HepG2 (cell line): ENCODE measurements at regions not wholly inside any gene's neighbourhood (a gene's known extent, or its start where the extent isn't known, plus 50 kb on each side); places are given as distances from the start of the nearest gene placed in this dataset.

Experiments
- ATAC-seq: fragments of 200-7000 bp; cut with Tn5 transposase; 3 replicates; pipeline ENCODE4 v1.9.1; 2020; ENCODE audit warnings: mild to moderate bottlenecking, moderate library complexity
- BruUV-seq: library from RNA; stranded (reverse); fragments of 400-500 nt; replicated peaks from 2 replicates; lab custom pipeline; 2021; lab: Mats Ljungman, UMichigan
- CTCF ChIA-PET: fragments of 300-600 bp; formaldehyde crosslinking; extraction: SDS; loops from one replicate; lab custom pipeline; 2021; ENCODE audit warnings: low total read pairs, inconsistent platforms, low intra/inter-chr PET ratio; lab: Yijun Ruan, JAX
- POLR2A ChIA-PET: fragments of 350-600 bp; sonication (Branson Sonifier 250); formaldehyde crosslinking; loops from one replicate; lab custom pipeline; 2020; ENCODE audit warnings: antibody characterized with exemption, inconsistent platforms; lab: Yijun Ruan, JAX
- DNase-seq: peaks from one replicate; pipeline ENCODE4 v3.0.0-alpha.2; 2015; ENCODE audit warnings: low spot score
- FAIRE-seq: peaks from 3 replicates; lab custom pipeline; 2011; peaks lifted over from hg19 to GRCh38; lab: Jason Lieb, UNC
- H2AFZ ChIP-seq: one replicate; pipeline ENCODE4 v1.6.1; 2011; ENCODE audit warnings: low read length, inconsistent platforms
- H3K27ac ChIP-seq: fragments of 300-600 bp; 3 replicates; pipeline ENCODE4 v1.8.0; 2011; ENCODE audit warnings: mixed run types, mild to moderate bottlenecking, mixed read lengths, low read length, inconsistent platforms; ENCODE audit not compliant: insufficient read depth; ENCODE audit errors: extremely low read length
- H3K27me3 ChIP-seq, 2 experiments: fragments of 200-600 bp in 1 of 2; 2 replicates in 1 of 2; 3 replicates in 1 of 2; pipeline versions ENCODE4 v1.6.0 to v1.8.0; 2011; ENCODE audit warnings: low read length in 2 of 2, mild to moderate bottlenecking in 2 of 2, moderate library complexity in 2 of 2, inconsistent platforms in 1 of 2; ENCODE audit not compliant: insufficient read depth in 2 of 2, control insufficient read depth in 1 of 2
- H3K36me3 ChIP-seq, 2 experiments: fragments of 200-600 bp in 1 of 2; replicated peaks in 1 of 2; 2 replicates in 1 of 2; 3 replicates in 1 of 2; pipeline versions ENCODE4 v1.5.1 to v1.8.0; 2011; ENCODE audit warnings: low read length in 2 of 2, inconsistent platforms in 1 of 2; ENCODE audit not compliant: insufficient read depth in 2 of 2, control insufficient read depth in 1 of 2
- H3K4me1 ChIP-seq: 2 replicates; pipeline ENCODE4 v1.5.1; 2012; ENCODE audit warnings: low read length, inconsistent platforms; ENCODE audit not compliant: insufficient read depth
- H3K4me2 ChIP-seq: 2 replicates; pipeline ENCODE4 v1.6.0; 2011; ENCODE audit warnings: low read depth, low read length, inconsistent platforms
- H3K4me3 ChIP-seq, 3 experiments: fragments of 200-600 bp in 1 of 3; sonication (generic), shearing (Covaris generic) in 1 of 3; replicated peaks in 1 of 3; 2 replicates each; pipeline ENCODE4 v1.5.1; 2011 to 2016; ENCODE audit warnings: low read length in 3 of 3, inconsistent platforms in 2 of 3, low read depth in 2 of 3, mild to moderate bottlenecking in 2 of 3, control low read depth in 1 of 3, mixed read lengths in 1 of 3; ENCODE audit not compliant: insufficient read depth in 1 of 3
- H3K79me2 ChIP-seq: one replicate; pipeline ENCODE4 v1.6.1; 2011; ENCODE audit warnings: low read length, inconsistent platforms; ENCODE audit not compliant: insufficient read depth
- H3K9ac ChIP-seq: 2 replicates; pipeline ENCODE4 v1.6.0; 2011; ENCODE audit warnings: mild to moderate bottlenecking, low read depth, low read length, inconsistent platforms; ENCODE audit not compliant: insufficient read depth
- H3K9me3 ChIP-seq: 2 replicates; pipeline ENCODE4 v1.5.1; 2012; ENCODE audit warnings: mild to moderate bottlenecking, low read length
- H4K20me1 ChIP-seq: 2 replicates; pipeline ENCODE4 v1.6.0; 2011; ENCODE audit warnings: inconsistent platforms, mild to moderate bottlenecking, low read length, moderate library complexity; ENCODE audit not compliant: insufficient read depth
- GLI4 ChIP-seq: sonication (generic); formaldehyde crosslinking; IDR thresholded peaks from 2 replicates; pipeline ENCODE4 v1.5.1; 2020; ENCODE audit warnings: missing genetic modification reagents, mild to moderate bottlenecking, moderate library complexity, borderline replicate concordance
- MIER3 ChIP-seq: IDR thresholded peaks from 2 replicates; pipeline ENCODE4 v1.6.1; 2016; ENCODE audit warnings: missing compliant biosample characterization, borderline replicate concordance
- SATB2 ChIP-seq: sonication (generic); formaldehyde crosslinking; IDR thresholded peaks from 2 replicates; pipeline ENCODE4 v1.5.0; 2020; ENCODE audit warnings: missing genetic modification reagents
- TARDBP ChIP-seq: sonication (generic); formaldehyde crosslinking; IDR thresholded peaks from 2 replicates; pipeline ENCODE4 v1.8.0; 2022; ENCODE audit warnings: mild to moderate bottlenecking, missing genetic modification reagents
- ZNF20 ChIP-seq: sonication (generic); formaldehyde crosslinking; IDR thresholded peaks from 2 replicates; pipeline ENCODE4 v1.4.0; 2020; ENCODE audit warnings: mild to moderate bottlenecking, moderate library complexity, missing genetic modification reagents
- ZNF329 ChIP-seq: sonication (generic); formaldehyde crosslinking; IDR thresholded peaks from 2 replicates; pipeline ENCODE4 v1.9.0; 2021; ENCODE audit warnings: low read depth, mild to moderate bottlenecking, missing genetic modification reagents
- ZNF772 ChIP-seq: sonication (generic); formaldehyde crosslinking; IDR thresholded peaks from 2 replicates; pipeline ENCODE4 v1.5.0; 2020; ENCODE audit warnings: mild to moderate bottlenecking, missing genetic modification reagents
- WGBS: methylation state at CpG from one replicate; pipeline ENCODE4 v1.1.6; 2017; ENCODE audit warnings: low lambda C conversion rate; 5-methylcytosine and 5-hydroxymethylcytosine counted together
- in situ Hi-C: cut with HindIII; loops from 2 replicates; pipeline ENCODE4 v1.10.0; 2017; ENCODE audit warnings: low pct_unique_long_range_greater_than_20kb; ENCODE audit not compliant: extremely low pct_ligation_motif_present
- intact Hi-C: fragments of 100-400 bp; cut with micrococcal nuclease; formaldehyde crosslinking; loops from one replicate; pipeline ENCODE4 v1.10.0; 2022; ENCODE audit not compliant: unreplicated experiment
- TF ChIP-seq, protein P1 (sequence below): sonication (generic); formaldehyde crosslinking; IDR thresholded peaks from 2 replicates; pipeline ENCODE4 v1.4.0; 2020; ENCODE audit warnings: mild to moderate bottlenecking, missing genetic modification reagents, borderline replicate concordance

- TF ChIP-seq GLI4 (CRISPR knock-in tag) = no peak
- TF ChIP-seq, protein P1, sequence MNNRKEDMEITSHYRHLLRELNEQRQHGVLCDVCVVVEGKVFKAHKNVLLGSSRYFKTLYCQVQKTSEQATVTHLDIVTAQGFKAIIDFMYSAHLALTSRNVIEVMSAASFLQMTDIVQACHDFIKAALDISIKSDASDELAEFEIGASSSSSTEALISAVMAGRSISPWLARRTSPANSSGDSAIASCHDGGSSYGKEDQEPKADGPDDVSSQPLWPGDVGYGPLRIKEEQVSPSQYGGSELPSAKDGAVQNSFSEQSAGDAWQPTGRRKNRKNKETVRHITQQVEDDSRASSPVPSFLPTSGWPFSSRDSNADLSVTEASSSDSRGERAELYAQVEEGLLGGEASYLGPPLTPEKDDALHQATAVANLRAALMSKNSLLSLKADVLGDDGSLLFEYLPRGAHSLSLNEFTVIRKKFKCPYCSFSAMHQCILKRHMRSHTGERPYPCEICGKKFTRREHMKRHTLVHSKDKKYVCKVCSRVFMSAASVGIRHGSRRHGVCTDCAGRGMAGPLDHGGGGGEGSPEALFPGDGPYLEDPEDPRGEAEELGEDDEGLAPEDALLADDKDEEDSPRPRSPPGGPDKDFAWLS = no peak
Measured at GRCh38 chr5:175590471-175590881, 67.4 kb upstream of the HRH2 start (continued).

GRCh38 chr5:175591293-175591692 lies 66.6 kb upstream of the HRH2 start:
- CTCF ChIA-PET = no interaction called here
- Histone ChIP-seq H3K79me2 (no peaks in the 10 kb centered on the region), H3K27ac (no peak overlapping the region), H3K27me3 (peaks cover 1 to 10% of the 10 kb centered on the region in 2 experiments; a peak in 2 of 5 replicates), H3K9me3 (no peaks in the 10 kb centered on the region), H3K9ac (no peak overlapping the region)
- POLR2A ChIA-PET = no interaction called here
- TF ChIP-seq ZNF20 (no peak), ZNF329 (CRISPR knock-in tag) (no peak), TARDBP (no peak), MIER3 (CRISPR knock-in tag) (no peak), SATB2 (CRISPR knock-in tag) (no peak), ZNF772 (CRISPR knock-in tag) (no peak)
- TF ChIP-seq, all 625 proteins: peak for 0
- ATAC-seq = no peak
- in situ Hi-C loops = no loop called here
- no peak for FAIRE-seq
- Histone ChIP-seq H3K4me2 (no peak overlapping the region), H3K36me3 (no peaks in the 10 kb centered on the region), H3K4me3 (no peak overlapping the region), H3K4me1 (no peaks in the 10 kb centered on the region), H4K20me1 (no peaks in the 10 kb centered on the region), H2AFZ (no peak overlapping the region)
- no peak for DNase-seq
- BruUV-seq = no TSS peak
- WGBS = 10% methylated on average over 4 of the region's 4 CpGs
- intact Hi-C loops = no loop called here
